H9 (cell line): ENCODE measurements at regions not wholly inside any gene's neighbourhood (a gene's known extent, or its start where the extent isn't known, plus 50 kb on each side); places are given as distances from the start of the nearest gene placed in this dataset.

Experiments used
- DNase-seq: peaks from one replicate; pipeline ENCODE4 v3.0.0-alpha.2; 2017
- H2AFZ ChIP-seq: one replicate; pipeline ENCODE4 v1.6.1; 2013; ENCODE audit warnings: mild to moderate bottlenecking, low read length, control low read depth, moderate library complexity
- H2AK5ac ChIP-seq: 2 replicates; pipeline ENCODE4 v1.6.1; 2013; ENCODE audit warnings: low read length, control low read depth, mixed read lengths; ENCODE audit not compliant: insufficient read length
- H2BK120ac ChIP-seq: one replicate; pipeline ENCODE4 v1.6.1; 2013; ENCODE audit warnings: low read depth, mild to moderate bottlenecking, low read length, control low read depth, inconsistent platforms; ENCODE audit not compliant: poor library complexity, severe bottlenecking
- H2BK12ac ChIP-seq: 2 replicates; pipeline ENCODE4 v1.6.1; 2013; ENCODE audit warnings: low read length, control low read depth, mixed read lengths, low read depth; ENCODE audit not compliant: insufficient read length
- H2BK15ac ChIP-seq: 2 replicates; pipeline ENCODE4 v1.6.1; 2013; ENCODE audit warnings: low read depth, low read length, control low read depth
- H2BK20ac ChIP-seq: one replicate; pipeline ENCODE4 v1.6.1; 2013; ENCODE audit warnings: low read depth, mild to moderate bottlenecking, low read length, control low read depth, inconsistent platforms; ENCODE audit not compliant: poor library complexity, severe bottlenecking
- H2BK5ac ChIP-seq: 2 replicates; pipeline ENCODE4 v1.6.1; 2013; ENCODE audit warnings: low read length, control low read depth, mixed read lengths; ENCODE audit not compliant: insufficient read length
- H3K14ac ChIP-seq: 2 replicates; pipeline ENCODE4 v1.6.1; 2013; ENCODE audit warnings: low read length, control low read depth; ENCODE audit not compliant: insufficient read depth
- H3K18ac ChIP-seq: 2 replicates; pipeline ENCODE4 v1.6.1; 2013; ENCODE audit warnings: low read depth, mild to moderate bottlenecking, mixed read lengths, low read length, control low read depth; ENCODE audit not compliant: insufficient read length
- H3K23ac ChIP-seq: 2 replicates; pipeline ENCODE4 v1.6.1; 2013; ENCODE audit warnings: low read length, control low read depth, mixed read lengths, low read depth; ENCODE audit not compliant: insufficient read length
- H3K23me2 ChIP-seq: 2 replicates; pipeline ENCODE4 v1.6.1; 2013; ENCODE audit warnings: low read depth, mild to moderate bottlenecking, mixed read lengths, low read length, control low read depth; ENCODE audit not compliant: insufficient read length, poor library complexity, severe bottlenecking
- H3K27ac ChIP-seq: 2 replicates; pipeline ENCODE4 v1.5.1; 2013; ENCODE audit warnings: low read length, control low read depth, mixed read lengths, low read depth; ENCODE audit not compliant: insufficient read length
- H3K27me3 ChIP-seq: 2 replicates; pipeline ENCODE4 v1.6.1; 2013; ENCODE audit warnings: low read length, control low read depth, inconsistent platforms; ENCODE audit not compliant: insufficient read depth
- H3K4ac ChIP-seq: 2 replicates; pipeline ENCODE4 v1.6.1; 2013; ENCODE audit warnings: low read depth, mild to moderate bottlenecking, control low read depth, inconsistent platforms, low read length, moderate library complexity
- H3K4me1 ChIP-seq: 2 replicates; pipeline ENCODE4 v1.6.1; 2013; ENCODE audit warnings: low read length, control low read depth, inconsistent platforms; ENCODE audit not compliant: insufficient read depth
- H3K4me2 ChIP-seq: 2 replicates; pipeline ENCODE4 v1.6.1; 2013; ENCODE audit warnings: low read length, control low read depth, mixed read lengths; ENCODE audit not compliant: insufficient read length, insufficient read depth
- H3K56ac ChIP-seq: 2 replicates; pipeline ENCODE4 v1.6.1; 2013; ENCODE audit warnings: low read depth, mild to moderate bottlenecking, mixed read lengths, low read length, control low read depth; ENCODE audit not compliant: insufficient read length
- H3K79me1 ChIP-seq: 2 replicates; pipeline ENCODE4 v1.6.1; 2013; ENCODE audit warnings: low read depth, mild to moderate bottlenecking, moderate library complexity, low read length, control low read depth, inconsistent platforms; ENCODE audit not compliant: insufficient read depth, poor library complexity, severe bottlenecking
- H3K79me2 ChIP-seq: 2 replicates; pipeline ENCODE4 v1.6.1; 2013; ENCODE audit warnings: low read length, control low read depth, inconsistent platforms; ENCODE audit not compliant: insufficient read depth
- H3K9ac ChIP-seq: 2 replicates; pipeline ENCODE4 v1.6.1; 2013; ENCODE audit warnings: low read length, control low read depth, mixed read lengths; ENCODE audit not compliant: insufficient read length; ENCODE audit errors: extremely low read depth
- H3K9me3 ChIP-seq: one replicate; pipeline ENCODE4 v1.6.1; 2013; ENCODE audit warnings: low read depth, low read length, inconsistent platforms; ENCODE audit not compliant: control insufficient read depth
- H3T11ph ChIP-seq: one replicate; pipeline ENCODE4 v1.6.1; 2013; ENCODE audit warnings: mild to moderate bottlenecking, low read length, control low read depth, inconsistent platforms
- H4K20me1 ChIP-seq: one replicate; pipeline ENCODE4 v1.6.1; 2013; ENCODE audit not compliant: control insufficient read depth, insufficient read length, insufficient read depth
- H4K5ac ChIP-seq: 2 replicates; pipeline ENCODE4 v1.6.1; 2013; ENCODE audit warnings: low read depth, mild to moderate bottlenecking, mixed read lengths, low read length, control low read depth; ENCODE audit not compliant: insufficient read length
- H4K8ac ChIP-seq: replicated peaks from 2 replicates; pipeline ENCODE4 v1.6.1; 2013; ENCODE audit warnings: low read length, control low read depth, mixed read lengths, low read depth; ENCODE audit not compliant: insufficient read length
- H4K91ac ChIP-seq: 2 replicates; pipeline ENCODE4 v1.6.1; 2013; ENCODE audit warnings: low read depth, mild to moderate bottlenecking, moderate library complexity, mixed read lengths, low read length, control low read depth; ENCODE audit not compliant: insufficient read length
- H3K27ac Mint-ChIP-seq, 3 experiments: 2 replicates in 2 of 3; 3 replicates in 1 of 3; pipeline ENCODE4 v1.8.0; 2020 to 2021; ENCODE audit warnings: mixed read lengths in 3 of 3, mild to moderate bottlenecking in 1 of 3, moderate library complexity in 1 of 3
- H3K27me3 Mint-ChIP-seq: 2 replicates; pipeline ENCODE4 v1.8.0; 2021; ENCODE audit warnings: low read depth, mild to moderate bottlenecking, moderate library complexity, mixed read lengths
- H3K36me3 Mint-ChIP-seq, 3 experiments: 2 replicates in 2 of 3; 3 replicates in 1 of 3; pipeline ENCODE4 v1.8.0; 2020 to 2021; ENCODE audit warnings: low read depth in 3 of 3, mixed read lengths in 3 of 3; ENCODE audit not compliant: insufficient read depth in 1 of 3
- H3K4me1 Mint-ChIP-seq, 2 experiments: 2 replicates each; pipeline ENCODE4 v1.8.0; 2020; ENCODE audit warnings: mixed read lengths in 2 of 2
- H3K4me3 Mint-ChIP-seq, 2 experiments: 2 replicates in 1 of 2; 3 replicates in 1 of 2; pipeline ENCODE4 v1.8.0; 2020 to 2021; ENCODE audit warnings: mild to moderate bottlenecking in 2 of 2, mixed read lengths in 2 of 2, moderate library complexity in 1 of 2
- H3K9me3 Mint-ChIP-seq, 2 experiments: 2 replicates in 1 of 2; 3 replicates in 1 of 2; pipeline ENCODE4 v1.8.0; 2020; ENCODE audit warnings: mild to moderate bottlenecking in 2 of 2, mixed read lengths in 2 of 2, moderate library complexity in 1 of 2
- WGBS: extraction: QIAGEN DNeasy Blood & Tissue Kit; methylation state at CpG from one replicate; pipeline ENCODE4 v1.1.7; 2013; ENCODE audit warnings: missing lambda C conversion rate, low lambda C conversion rate, mixed read lengths; ENCODE audit not compliant: insufficient read length; ENCODE audit errors: extremely low coverage; 5-methylcytosine and 5-hydroxymethylcytosine counted together
- TF ChIP-seq, protein P1 (sequence below): fragments of 200-600 bp; sonication (generic); conservative IDR thresholded peaks from 3 replicates; pipeline ENCODE4 v1.8.0; 2021; ENCODE audit warnings: antibody characterized with exemption, mild to moderate bottlenecking

DNA sequence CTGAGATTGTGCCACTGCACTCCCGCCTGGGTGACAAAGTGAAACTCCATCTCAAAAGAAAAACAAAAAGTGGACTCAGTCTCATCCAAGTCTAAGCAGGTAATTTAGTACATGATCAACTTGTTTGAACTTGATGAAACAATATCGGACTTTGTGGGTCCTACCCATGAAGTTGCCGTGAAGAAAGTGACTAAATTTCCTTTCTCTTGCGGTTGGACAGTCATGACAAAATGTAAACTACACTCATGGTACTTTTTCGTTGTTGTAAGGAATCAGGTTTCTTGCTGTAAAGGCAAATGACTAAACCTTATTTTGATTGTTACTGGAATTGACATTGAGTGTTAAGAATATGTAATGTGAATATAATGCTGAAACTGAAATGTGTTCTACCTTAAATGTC lies 164.5 kb upstream of the PLET1 start:
- H2BK5ac ChIP-seq: no peak overlapping the region
- no peak overlapping the region for H3K4ac ChIP-seq
- peaks cover 9% of the 10 kb centered on the region for H3K27me3 Mint-ChIP-seq
- H3K27me3 ChIP-seq: no peaks in the 10 kb centered on the region
- H4K20me1 ChIP-seq: no peaks in the 10 kb centered on the region
- no peak overlapping the region for H3K27ac ChIP-seq
- H3K14ac ChIP-seq: no peak overlapping the region
- no peak overlapping the region for H2BK15ac ChIP-seq
- no peak overlapping the region for H3K56ac ChIP-seq
- H4K5ac ChIP-seq: no peak overlapping the region
- H3K23ac ChIP-seq: no peak overlapping the region
- H3K4me1 Mint-ChIP-seq: peaks cover 9 to 10% of the 10 kb centered on the region in 2 experiments; a peak in 3 of 4 replicates
- no peak overlapping the region for H3K9ac ChIP-seq
- no peak overlapping the region for H4K91ac ChIP-seq
- H2AFZ ChIP-seq: no peak overlapping the region
- H3K18ac ChIP-seq: no peak overlapping the region
- H2BK120ac ChIP-seq: no peak overlapping the region
- H3K4me1 ChIP-seq: peaks cover 5% of the 10 kb centered on the region; the same call in 1 of the 2 replicates
- H3K23me2 ChIP-seq: no peaks in the 10 kb centered on the region
- peaks cover 17 to 24% of the 10 kb centered on the region in 2 experiments; a peak in 4 of 5 replicates for H3K9me3 Mint-ChIP-seq
- H2BK20ac ChIP-seq: no peak overlapping the region
- DNase-seq: no peak
- H3K79me2 ChIP-seq: no peaks in the 10 kb centered on the region
- H2AK5ac ChIP-seq: no peak overlapping the region
- TF ChIP-seq, protein P1, sequence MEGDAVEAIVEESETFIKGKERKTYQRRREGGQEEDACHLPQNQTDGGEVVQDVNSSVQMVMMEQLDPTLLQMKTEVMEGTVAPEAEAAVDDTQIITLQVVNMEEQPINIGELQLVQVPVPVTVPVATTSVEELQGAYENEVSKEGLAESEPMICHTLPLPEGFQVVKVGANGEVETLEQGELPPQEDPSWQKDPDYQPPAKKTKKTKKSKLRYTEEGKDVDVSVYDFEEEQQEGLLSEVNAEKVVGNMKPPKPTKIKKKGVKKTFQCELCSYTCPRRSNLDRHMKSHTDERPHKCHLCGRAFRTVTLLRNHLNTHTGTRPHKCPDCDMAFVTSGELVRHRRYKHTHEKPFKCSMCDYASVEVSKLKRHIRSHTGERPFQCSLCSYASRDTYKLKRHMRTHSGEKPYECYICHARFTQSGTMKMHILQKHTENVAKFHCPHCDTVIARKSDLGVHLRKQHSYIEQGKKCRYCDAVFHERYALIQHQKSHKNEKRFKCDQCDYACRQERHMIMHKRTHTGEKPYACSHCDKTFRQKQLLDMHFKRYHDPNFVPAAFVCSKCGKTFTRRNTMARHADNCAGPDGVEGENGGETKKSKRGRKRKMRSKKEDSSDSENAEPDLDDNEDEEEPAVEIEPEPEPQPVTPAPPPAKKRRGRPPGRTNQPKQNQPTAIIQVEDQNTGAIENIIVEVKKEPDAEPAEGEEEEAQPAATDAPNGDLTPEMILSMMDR: no peak
- peaks cover 0 to 6% (median 0%) of the 10 kb centered on the region in 3 experiments; a peak in 3 of 7 replicates for H3K36me3 Mint-ChIP-seq
- H4K8ac ChIP-seq: no peak overlapping the region
- no peaks in the 10 kb centered on the region for H3K9me3 ChIP-seq
- H3K79me1 ChIP-seq: no peaks in the 10 kb centered on the region
- no peak overlapping the region for H3K27ac Mint-ChIP-seq
- no CpG with 5 or more reads among the region's 5 CpGs for WGBS
- H3K4me2 ChIP-seq: no peak overlapping the region
- no peak overlapping the region for H3T11ph ChIP-seq
- H2BK12ac ChIP-seq: no peak overlapping the region
- no peak overlapping the region for H3K4me3 Mint-ChIP-seq
